ENCODE measurements at regions not wholly inside any gene's neighbourhood (a gene's known extent, or its start where the extent isn't known, plus 50 kb on each side); places are given as distances from the start of the nearest gene placed in this dataset.

DNA sequence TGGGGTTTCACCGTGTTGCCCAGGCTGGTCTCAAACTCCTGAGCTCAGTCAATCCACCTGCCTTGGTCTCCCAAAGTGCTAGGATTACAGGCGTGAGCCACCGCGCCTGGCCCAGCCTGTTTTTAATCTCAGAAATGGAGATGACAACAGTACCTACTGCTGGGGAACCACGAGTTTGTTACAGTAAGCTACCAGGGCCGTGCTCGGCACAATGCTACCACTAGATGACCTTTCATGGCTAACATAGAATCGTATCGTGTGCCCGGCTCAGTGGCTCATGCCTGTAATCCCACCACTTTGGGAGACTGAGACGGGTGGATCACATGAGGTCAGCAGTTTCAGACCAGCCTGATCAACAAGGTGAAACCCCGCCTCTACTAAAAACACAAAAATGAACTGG is 90.8 kb upstream of the SLC34A2 start:
- TF ChIP-seq SP1 (IDR thresholded peaks at IDR 0.05) = no peak
- TF ChIP-seq SUZ12 (IDR thresholded peaks at IDR 0.05) = no peak
- TF ChIP-seq L3MBTL2 (conservative IDR thresholded peaks at IDR 0.05) = no peak
- no peak for TF ChIP-seq PKNOX1 (IDR thresholded peaks at IDR 0.05)
- no peak for TF ChIP-seq TARDBP (IDR thresholded peaks at IDR 0.05)
- TF ChIP-seq LEF1 (IDR thresholded peaks at IDR 0.05; ENCODE audit: borderline replicate concordance) = no peak
